Right atrium auricular region (tissue), 2 donors: ENCODE measurements at regions not wholly inside any gene's neighbourhood (a gene's known extent, or its start where the extent isn't known, plus 50 kb on each side); places are given as distances from the start of the nearest gene placed in this dataset.

ENCODE experiments used
- DNase-seq: peaks from one replicate; pipeline ENCODE4 v3.0.0-alpha.2; 2019; ENCODE audit warnings: low spot score
- H3K27ac ChIP-seq, 2 donors: fragments of 200-600 bp; sonication (generic); 1 replicate in 1 of 2; 2 replicates in 1 of 2; pipeline ENCODE4 v1.5.1; 2016 to 2019
- H3K27me3 ChIP-seq, 2 donors: fragments of 200-600 bp; sonication (generic); one replicate each; pipeline versions ENCODE4 v1.5.1 to v1.6.0; 2017 to 2019
- H3K36me3 ChIP-seq: fragments of 200-600 bp; sonication (generic); one replicate; pipeline ENCODE4 v1.5.1; 2016
- H3K4me1 ChIP-seq, 2 donors: fragments of 200-600 bp; sonication (generic); one replicate each; pipeline versions ENCODE4 v1.5.1 to v1.6.0; 2017 to 2019
- H3K4me3 ChIP-seq, 2 donors: fragments of 200-600 bp; sonication (generic); 1 replicate in 1 of 2; 2 replicates in 1 of 2; pipeline ENCODE4 v1.5.1; 2017 to 2019; ENCODE audit warnings: mild to moderate bottlenecking in 1 of 2, moderate library complexity in 1 of 2
- H3K9me3 ChIP-seq, 2 donors: fragments of 200-600 bp; sonication (generic); one replicate each; pipeline ENCODE4 v1.5.1; 2019
- TF ChIP-seq, protein P1 (sequence below), 2 donors: fragments of 200-600 bp; sonication (generic); IDR thresholded peaks; one replicate each; pipeline ENCODE4 v1.5.1; 2019; ENCODE audit warnings: antibody characterized with exemption in 2 of 2

DNA sequence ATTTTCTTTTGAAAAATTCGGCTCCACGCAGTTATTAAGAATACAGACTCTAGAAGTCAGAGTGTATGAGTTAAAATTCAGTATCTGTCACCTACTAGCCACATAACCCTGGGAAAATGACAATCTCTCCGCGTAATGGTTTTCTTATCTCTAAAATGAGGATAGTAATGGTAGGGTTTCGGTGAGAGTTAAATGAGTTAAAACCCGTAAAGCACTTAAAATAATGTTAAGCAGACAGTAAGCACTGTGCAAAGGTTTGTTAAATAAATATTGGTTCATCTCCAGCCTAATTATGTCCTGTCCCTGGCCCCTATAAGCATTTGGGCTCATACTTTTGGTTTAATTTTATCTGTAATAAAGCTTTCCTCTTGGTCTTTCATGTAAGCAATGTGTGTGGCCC lies 350.8 kb upstream of the GRIA3 start:
- no peaks in the 10 kb centered on the region for H3K36me3 ChIP-seq
- DNase-seq: no peak
- no peak overlapping the region for H3K27ac ChIP-seq
- peaks cover 0 to 3% of the 10 kb centered on the region in 2 donors for H3K9me3 ChIP-seq
- TF ChIP-seq, protein P1, sequence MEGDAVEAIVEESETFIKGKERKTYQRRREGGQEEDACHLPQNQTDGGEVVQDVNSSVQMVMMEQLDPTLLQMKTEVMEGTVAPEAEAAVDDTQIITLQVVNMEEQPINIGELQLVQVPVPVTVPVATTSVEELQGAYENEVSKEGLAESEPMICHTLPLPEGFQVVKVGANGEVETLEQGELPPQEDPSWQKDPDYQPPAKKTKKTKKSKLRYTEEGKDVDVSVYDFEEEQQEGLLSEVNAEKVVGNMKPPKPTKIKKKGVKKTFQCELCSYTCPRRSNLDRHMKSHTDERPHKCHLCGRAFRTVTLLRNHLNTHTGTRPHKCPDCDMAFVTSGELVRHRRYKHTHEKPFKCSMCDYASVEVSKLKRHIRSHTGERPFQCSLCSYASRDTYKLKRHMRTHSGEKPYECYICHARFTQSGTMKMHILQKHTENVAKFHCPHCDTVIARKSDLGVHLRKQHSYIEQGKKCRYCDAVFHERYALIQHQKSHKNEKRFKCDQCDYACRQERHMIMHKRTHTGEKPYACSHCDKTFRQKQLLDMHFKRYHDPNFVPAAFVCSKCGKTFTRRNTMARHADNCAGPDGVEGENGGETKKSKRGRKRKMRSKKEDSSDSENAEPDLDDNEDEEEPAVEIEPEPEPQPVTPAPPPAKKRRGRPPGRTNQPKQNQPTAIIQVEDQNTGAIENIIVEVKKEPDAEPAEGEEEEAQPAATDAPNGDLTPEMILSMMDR (IDR thresholded peaks at IDR 0.05): no peak
- H3K4me3 ChIP-seq: no peak overlapping the region
- H3K27me3 ChIP-seq: no peaks in the 10 kb centered on the region
- H3K4me1 ChIP-seq: no peaks in the 10 kb centered on the region

DNA sequence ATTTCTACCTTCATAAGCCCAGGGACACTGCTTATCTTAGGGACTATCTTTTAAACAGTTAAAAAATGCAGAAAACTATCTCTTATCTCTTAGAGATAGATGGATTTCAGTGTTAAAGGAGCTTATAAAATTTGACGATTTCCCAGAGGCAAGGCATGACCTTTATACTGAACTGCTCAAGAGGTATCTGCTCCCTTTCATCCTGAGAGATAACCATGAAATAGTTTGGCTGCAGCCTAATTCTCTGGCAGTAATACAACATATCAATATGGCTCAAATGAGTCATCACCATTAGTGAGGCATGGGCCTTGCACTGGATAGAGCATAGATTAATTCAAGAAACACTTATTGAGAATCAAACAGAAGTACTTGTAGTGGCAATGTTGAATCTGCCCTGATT lies 348.2 kb upstream of the GRIA3 start:
- TF ChIP-seq, protein P1 (IDR thresholded peaks at IDR 0.05): no peak
- H3K4me1 ChIP-seq: no peaks in the 10 kb centered on the region
- H3K27ac ChIP-seq: no peak overlapping the region
- no peak for DNase-seq
- H3K4me3 ChIP-seq: no peak overlapping the region
- H3K9me3 ChIP-seq: peaks cover 0 to 3% of the 10 kb centered on the region in 2 donors
- no peaks in the 10 kb centered on the region for H3K27me3 ChIP-seq
- H3K36me3 ChIP-seq: no peaks in the 10 kb centered on the region

DNA sequence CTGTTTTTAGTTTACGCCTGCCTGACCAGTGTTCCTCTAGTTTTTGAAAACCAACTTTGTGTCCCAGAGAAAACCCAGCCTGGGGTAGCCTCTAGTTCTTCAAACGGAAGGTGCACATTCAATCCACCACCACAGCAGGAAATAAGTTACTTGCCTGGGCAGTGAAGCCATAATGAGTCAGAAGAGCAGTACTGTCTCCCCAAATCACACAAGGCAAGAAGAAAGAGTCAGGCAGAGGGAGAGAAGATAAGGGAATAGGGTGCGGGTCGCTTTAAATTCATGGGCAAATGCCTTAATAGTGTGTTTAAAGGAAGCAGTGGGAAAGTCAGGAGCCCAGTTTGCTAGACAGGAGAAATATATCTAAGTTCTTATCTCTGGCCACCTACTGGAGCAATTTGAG lies 333.8 kb upstream of the GRIA3 start:
- no peak for DNase-seq
- TF ChIP-seq, protein P1 (IDR thresholded peaks at IDR 0.05): no peak
- Histone ChIP-seq H3K36me3 (no peaks in the 10 kb centered on the region), H3K9me3 (no peaks in the 10 kb centered on the region), H3K27ac (no peak overlapping the region), H3K4me1 (no peaks in the 10 kb centered on the region), H3K4me3 (no peak overlapping the region), H3K27me3 (no peaks in the 10 kb centered on the region)

DNA sequence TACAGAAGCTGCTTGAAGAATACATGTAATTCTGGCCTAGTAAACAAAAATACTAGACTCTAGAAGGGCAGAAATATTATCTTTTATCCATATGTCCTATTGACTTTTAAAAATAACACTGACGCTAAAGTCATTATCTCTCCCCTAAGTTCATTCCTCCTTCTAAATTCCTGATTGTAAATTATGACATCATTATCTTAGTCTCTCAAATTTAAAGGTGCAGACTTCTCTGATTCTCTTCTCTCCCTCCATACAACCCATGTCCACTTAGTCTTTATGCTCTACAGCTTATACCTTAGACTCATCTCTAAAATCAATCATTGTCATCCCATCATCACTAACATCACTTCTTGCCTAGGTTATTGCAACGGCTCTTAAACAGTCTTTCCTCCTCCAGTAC lies 327.9 kb upstream of the GRIA3 start:
- Histone ChIP-seq H3K9me3 (no peaks in the 10 kb centered on the region), H3K36me3 (no peaks in the 10 kb centered on the region), H3K27me3 (no peaks in the 10 kb centered on the region), H3K27ac (no peak overlapping the region), H3K4me1 (no peaks in the 10 kb centered on the region), H3K4me3 (no peak overlapping the region)
- TF ChIP-seq, protein P1 (IDR thresholded peaks at IDR 0.05): no peak
- no peak for DNase-seq

DNA sequence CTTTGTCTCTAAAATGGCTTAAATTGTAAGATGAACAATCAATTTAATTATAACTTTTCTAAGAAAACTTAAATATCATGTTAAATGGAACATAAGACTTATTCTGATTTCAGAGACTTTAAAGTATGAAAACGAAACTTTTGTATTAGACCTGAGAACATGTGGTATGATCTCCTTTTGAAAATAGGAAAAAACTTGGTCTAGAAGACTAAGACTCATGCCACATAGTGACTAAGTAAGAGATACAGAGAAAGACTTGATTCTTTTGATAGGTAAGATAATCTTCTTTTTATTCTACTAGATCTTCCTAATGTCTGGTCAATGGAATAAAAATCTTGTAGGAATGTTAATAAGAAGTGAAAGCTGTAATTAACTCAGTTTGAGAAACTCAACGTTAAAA lies 326.3 kb upstream of the GRIA3 start:
- Histone ChIP-seq H3K4me3 (no peak overlapping the region), H3K9me3 (no peaks in the 10 kb centered on the region), H3K4me1 (no peaks in the 10 kb centered on the region), H3K27ac (no peak overlapping the region), H3K36me3 (no peaks in the 10 kb centered on the region), H3K27me3 (no peaks in the 10 kb centered on the region)
- TF ChIP-seq, protein P1 (IDR thresholded peaks at IDR 0.05): no peak
- no peak for DNase-seq

DNA sequence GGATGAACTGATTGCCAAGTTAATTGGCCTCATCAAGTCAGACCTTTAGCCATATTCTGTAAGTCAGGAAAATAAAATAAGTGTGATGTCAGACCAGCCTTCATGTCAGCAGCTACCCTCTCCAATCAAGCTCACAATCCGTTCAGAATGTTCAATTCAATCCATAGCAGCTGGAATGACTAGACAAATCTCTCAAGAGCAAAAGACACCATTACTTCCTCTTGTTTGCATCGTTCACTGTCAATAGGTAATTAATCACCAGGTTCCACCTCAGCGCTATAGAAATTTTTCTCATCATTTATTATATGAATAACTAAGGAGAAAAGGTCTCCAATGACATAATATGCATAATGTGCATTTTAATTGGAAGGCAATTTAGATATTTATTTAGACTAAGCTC lies 321.0 kb upstream of the GRIA3 start:
- Histone ChIP-seq H3K4me1 (no peaks in the 10 kb centered on the region), H3K4me3 (no peak overlapping the region)
- TF ChIP-seq, protein P1 (IDR thresholded peaks at IDR 0.05): no peak

More for the DNA sequence above, 321.0 kb upstream of the GRIA3 start:
- no peaks in the 10 kb centered on the region for H3K27me3 ChIP-seq
- no peak overlapping the region for H3K27ac ChIP-seq
- no peaks in the 10 kb centered on the region for H3K9me3 ChIP-seq
- H3K36me3 ChIP-seq: no peaks in the 10 kb centered on the region
- no peak for DNase-seq
